Type B pancreatic cell (in vitro differentiated cells): ENCODE measurements at regions not wholly inside any gene's neighbourhood (a gene's known extent, or its start where the extent isn't known, plus 50 kb on each side); places are given as distances from the start of the nearest gene placed in this dataset.

Experiments used
- DNase-seq: peaks from one replicate; pipeline ENCODE4 v3.0.0; 2021; ENCODE audit warnings: mixed read lengths; ENCODE audit not compliant: unreplicated experiment; ENCODE audit errors: extremely low spot score
- H3K27ac Mint-ChIP-seq: 2 replicates; pipeline ENCODE4 v1.8.0; 2021; ENCODE audit warnings: mild to moderate bottlenecking, mixed read lengths
- H3K27me3 Mint-ChIP-seq: 2 replicates; pipeline ENCODE4 v1.8.0; 2021; ENCODE audit warnings: mixed read lengths
- H3K36me3 Mint-ChIP-seq: 2 replicates; pipeline ENCODE4 v1.8.0; 2021; ENCODE audit warnings: mixed read lengths
- H3K4me1 Mint-ChIP-seq: one replicate; pipeline ENCODE4 v1.8.0; 2021; ENCODE audit warnings: mixed read lengths; ENCODE audit not compliant: unreplicated experiment
- H3K4me3 Mint-ChIP-seq: 2 replicates; pipeline ENCODE4 v1.8.0; 2021; ENCODE audit warnings: mild to moderate bottlenecking, mixed read lengths
- H3K9me3 Mint-ChIP-seq: 2 replicates; pipeline ENCODE4 v1.8.0; 2021; ENCODE audit warnings: mixed read lengths
- CTCF ChIP-seq: fragments of 200-600 bp; sonication (generic); conservative IDR thresholded peaks from 2 replicates; pipeline ENCODE4 v1.5.0; 2021; ENCODE audit warnings: antibody characterized with exemption, mild to moderate bottlenecking

GRCh38 chr6:156502969-156503504 is 274.1 kb upstream of the ARID1B start:
- no peaks in the 10 kb centered on the region for H3K36me3 Mint-ChIP-seq
- peaks cover 3% of the 10 kb centered on the region for H3K27me3 Mint-ChIP-seq
- H3K4me1 Mint-ChIP-seq, result no peaks in the 10 kb centered on the region
- H3K4me3 Mint-ChIP-seq, result no peak overlapping the region
- H3K9me3 Mint-ChIP-seq, result no peaks in the 10 kb centered on the region
- no peak for DNase-seq
- no peak overlapping the region for H3K27ac Mint-ChIP-seq
- TF ChIP-seq CTCF, result no peak

GRCh38 chr6:156497618-156498017 is 279.6 kb upstream of the ARID1B start:
- H3K27ac Mint-ChIP-seq, result no peak overlapping the region
- no peak for DNase-seq
- no peaks in the 10 kb centered on the region for H3K9me3 Mint-ChIP-seq
- no peak for TF ChIP-seq CTCF
- no peaks in the 10 kb centered on the region for H3K36me3 Mint-ChIP-seq
- no peaks in the 10 kb centered on the region for H3K27me3 Mint-ChIP-seq
- no peaks in the 10 kb centered on the region for H3K4me1 Mint-ChIP-seq
- no peak overlapping the region for H3K4me3 Mint-ChIP-seq

GRCh38 chr6:156487877-156488276 is 289.3 kb upstream of the ARID1B start:
- Mint-ChIP-seq H3K9me3 (no peaks in the 10 kb centered on the region), H3K27me3 (no peaks in the 10 kb centered on the region), H3K27ac (no peak overlapping the region), H3K4me3 (no peak overlapping the region), H3K36me3 (no peaks in the 10 kb centered on the region), H3K4me1 (no peaks in the 10 kb centered on the region)
- no peak for DNase-seq
- no peak for TF ChIP-seq CTCF

GRCh38 chr6:156485150-156485549 is 292.0 kb upstream of the ARID1B start:
- no peak overlapping the region for H3K4me3 Mint-ChIP-seq
- no peaks in the 10 kb centered on the region for H3K9me3 Mint-ChIP-seq
- no peak overlapping the region for H3K27ac Mint-ChIP-seq
- no peaks in the 10 kb centered on the region for H3K4me1 Mint-ChIP-seq
- no peak for DNase-seq
- no peak for TF ChIP-seq CTCF
- no peaks in the 10 kb centered on the region for H3K36me3 Mint-ChIP-seq
- no peaks in the 10 kb centered on the region for H3K27me3 Mint-ChIP-seq

GRCh38 chr6:156474507-156475120 is 302.6 kb upstream of the ARID1B start:
- no peak for TF ChIP-seq CTCF
- no peak for DNase-seq
- no peaks in the 10 kb centered on the region for H3K27me3 Mint-ChIP-seq

More at GRCh38 chr6:156474507-156475120, 302.6 kb upstream of the ARID1B start:
- Mint-ChIP-seq H3K36me3 (no peaks in the 10 kb centered on the region), H3K4me3 (no peak overlapping the region), H3K9me3 (no peaks in the 10 kb centered on the region), H3K27ac (no peak overlapping the region), H3K4me1 (no peaks in the 10 kb centered on the region)
